IPS DF 19.7 (cell line): ENCODE measurements at regions not wholly inside any gene's neighbourhood (a gene's known extent, or its start where the extent isn't known, plus 50 kb on each side); places are given as distances from the start of the nearest gene placed in this dataset.
"Not testable (repeated sequence)": the region's sequence is repeated elsewhere in the genome, so short reads cannot be mapped to it uniquely, and the experiment has no call there.

Experiments
- DNase-seq: peaks from one replicate; pipeline ENCODE4 v3.0.0-alpha.2; 2013; ENCODE audit warnings: low read depth, low spot score

- DNase-seq = no peak
Measured at GRCh38 chr6:8624665-8625064, 189.3 kb upstream of the SLC35B3 start.

- no peak for DNase-seq
Measured at GRCh38 chr6:8623441-8623840, 188.1 kb upstream of the SLC35B3 start.

- no peak for DNase-seq
Measured at GRCh38 chr6:8619853-8620252, 184.5 kb upstream of the SLC35B3 start.

GRCh38 chr6:8619408-8619807 is 184.1 kb upstream of the SLC35B3 start:
- not testable (repeated sequence) for DNase-seq

GRCh38 chr6:8608737-8609136 is 173.4 kb upstream of the SLC35B3 start:
- DNase-seq = no peak

DNA sequence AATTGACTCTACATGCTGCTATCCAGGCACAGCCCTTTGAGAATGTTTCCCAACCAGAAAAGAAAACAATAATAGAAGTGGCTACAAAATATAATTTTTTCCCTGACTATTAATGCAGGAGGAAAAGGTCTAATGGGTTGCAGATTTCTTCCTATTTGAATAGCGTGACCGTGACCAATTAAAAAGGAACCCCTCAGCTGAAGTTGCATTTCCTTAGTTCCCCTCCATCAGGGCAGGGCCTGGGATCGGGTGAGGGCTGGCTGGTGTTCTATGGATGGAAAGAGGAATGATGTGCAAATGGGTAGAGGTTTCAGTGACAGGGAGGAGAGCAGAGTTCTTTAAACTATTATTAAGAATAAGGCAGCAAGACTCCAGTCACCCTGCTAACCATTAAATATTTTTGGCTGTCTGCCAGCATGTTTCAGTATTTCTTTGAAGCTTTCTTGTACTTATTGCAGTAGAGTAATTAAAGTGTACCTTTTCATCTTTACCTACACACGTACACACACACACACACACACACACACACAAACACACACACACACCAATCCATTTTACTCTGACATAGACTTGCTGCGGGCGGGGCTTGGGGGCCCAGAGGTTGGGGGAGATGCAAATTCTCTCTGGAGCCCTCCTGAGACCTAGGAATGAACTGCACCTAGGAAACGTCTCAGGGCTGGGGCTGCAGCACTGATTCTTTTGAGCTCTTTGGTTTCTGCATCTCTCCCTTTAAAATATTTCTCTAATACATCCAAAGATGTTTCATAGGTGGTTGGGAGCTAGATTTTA is 154.8 kb upstream of the SLC35B3 start:
- DNase-seq = peak; percentile 5

DNA sequence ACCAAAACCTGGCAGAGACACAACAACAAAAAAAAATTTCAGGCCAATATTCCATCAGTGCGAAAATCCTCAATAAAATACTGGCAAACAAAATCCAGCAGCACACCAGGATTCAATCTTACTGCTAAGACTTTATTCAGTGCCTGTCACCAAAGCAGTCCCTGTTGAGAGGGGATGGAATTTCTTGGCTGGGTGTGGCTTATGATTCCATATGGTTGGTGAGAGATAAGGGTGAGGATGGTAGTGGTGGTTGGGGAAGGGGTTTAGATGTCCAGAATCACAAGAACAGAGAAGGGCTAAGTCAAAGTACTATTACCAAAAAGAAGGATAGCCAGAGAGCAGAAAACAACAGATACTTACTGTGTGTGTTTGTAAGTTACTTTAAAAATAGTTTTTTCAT is 152.8 kb upstream of the SLC35B3 start:
- DNase-seq = no peak

DNA sequence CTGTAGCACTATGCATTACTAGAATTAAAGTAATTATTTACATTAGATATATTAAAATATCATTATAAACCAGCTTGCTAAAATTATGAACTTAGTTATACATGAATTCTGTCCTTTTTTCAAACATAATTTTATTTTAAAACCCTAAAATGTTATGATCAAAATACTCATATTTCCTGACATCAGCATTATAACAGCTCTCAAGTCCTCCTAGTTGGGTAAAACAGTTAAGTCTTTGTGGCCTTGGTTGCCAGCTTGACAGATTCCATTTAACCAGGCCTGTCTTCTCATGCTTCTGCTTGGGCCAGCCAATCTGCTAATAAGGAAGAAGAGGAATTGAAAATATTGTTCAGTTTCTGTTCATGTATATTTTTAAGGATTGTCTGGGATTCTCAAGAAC is 147.9 kb upstream of the SLC35B3 start:
- no peak for DNase-seq

DNA sequence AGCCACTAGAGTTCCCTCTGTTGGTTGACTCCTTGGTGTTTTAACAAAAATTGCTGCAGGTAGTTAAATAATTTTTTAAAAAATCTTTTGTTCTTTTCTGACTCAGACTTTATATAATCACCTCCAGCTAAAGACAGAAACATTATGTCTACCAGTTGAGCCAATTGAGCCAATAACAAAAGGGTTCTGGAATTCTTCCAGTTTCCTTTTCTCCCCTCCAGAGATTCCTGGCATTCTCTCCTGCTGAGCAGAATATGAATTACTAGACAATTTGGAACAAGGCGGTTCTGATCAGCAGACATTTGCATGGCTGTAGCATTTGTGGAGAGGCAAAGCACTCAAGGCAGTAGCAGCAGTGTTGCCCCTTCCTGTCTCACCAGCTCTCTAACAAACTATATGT is 144.0 kb upstream of the SLC35B3 start:
- DNase-seq = no peak

DNA sequence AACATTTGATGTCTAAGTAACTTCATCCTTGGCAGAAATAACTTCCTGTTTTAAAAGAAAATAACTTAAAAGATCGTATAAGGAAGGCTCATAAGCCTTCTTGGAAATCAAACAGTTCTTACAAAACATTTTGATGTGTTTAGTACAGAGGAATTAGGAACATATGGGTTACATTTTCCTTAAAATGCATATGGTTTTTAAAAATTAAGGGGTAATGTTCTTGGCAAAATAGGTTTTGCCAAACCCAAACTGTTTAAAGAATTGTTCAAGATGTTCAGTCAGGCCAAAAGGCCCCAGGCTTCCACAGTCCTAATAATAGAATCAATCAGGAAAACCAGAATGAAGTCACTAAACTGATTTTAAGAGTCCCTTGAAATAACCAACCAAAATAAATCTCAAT is 142.7 kb upstream of the SLC35B3 start:
- no peak for DNase-seq

DNA sequence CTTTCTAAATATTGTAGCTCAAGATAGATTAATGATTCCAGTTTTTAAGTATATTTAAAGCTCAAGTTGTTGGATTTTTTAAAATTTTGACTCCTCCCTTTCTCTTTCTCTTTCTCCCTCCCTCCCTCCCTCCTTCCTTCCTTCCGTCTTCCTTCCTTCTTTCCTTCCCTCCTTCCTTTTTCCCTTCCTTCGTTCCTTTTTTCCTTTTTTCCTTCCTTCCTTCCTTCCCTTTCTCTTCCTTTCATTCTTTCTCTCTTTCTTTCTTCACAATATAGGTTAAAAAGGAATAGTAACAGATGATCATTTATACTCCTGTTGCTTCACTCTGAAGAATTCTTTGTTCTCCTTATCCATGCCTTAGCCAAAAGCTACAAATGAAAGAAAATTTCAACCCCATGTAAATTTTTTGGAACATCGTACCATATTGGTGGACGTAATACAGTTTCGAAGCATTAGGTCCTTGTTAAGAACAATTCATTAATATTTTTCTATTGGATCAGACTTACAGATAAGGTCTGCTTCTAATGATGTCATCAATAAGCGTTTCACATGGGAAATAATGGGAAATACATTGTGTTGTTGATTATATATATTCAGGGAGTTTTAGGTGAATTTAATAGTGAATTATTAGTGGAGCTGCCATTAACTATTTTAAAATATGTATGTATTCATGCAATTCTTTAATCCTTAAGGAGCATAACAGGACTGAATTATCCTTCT is 139.6 kb upstream of the SLC35B3 start:
- DNase-seq = no peak

DNA sequence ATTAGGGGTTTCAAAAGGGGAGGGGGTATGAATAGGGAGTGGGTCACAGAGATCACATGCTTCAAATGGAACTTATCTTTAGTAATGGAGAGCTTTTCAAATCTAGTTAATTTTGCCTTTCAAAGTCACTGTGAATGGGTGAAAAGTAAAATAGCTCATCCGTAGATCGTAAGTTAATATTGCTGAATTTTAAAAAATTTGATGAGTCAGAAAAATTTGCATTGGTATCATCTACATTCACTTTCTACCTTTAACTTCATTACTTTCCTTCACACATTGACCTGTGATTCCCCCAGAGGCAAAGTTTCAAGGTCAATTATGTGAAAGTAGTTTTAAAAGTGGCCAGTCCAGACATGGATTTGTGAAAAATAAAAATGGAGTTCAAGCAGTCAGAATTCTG is 139.0 kb upstream of the SLC35B3 start:
- no peak for DNase-seq

GRCh38 chr6:8570256-8570920 is 135.0 kb upstream of the SLC35B3 start:
- DNase-seq = no peak

DNA sequence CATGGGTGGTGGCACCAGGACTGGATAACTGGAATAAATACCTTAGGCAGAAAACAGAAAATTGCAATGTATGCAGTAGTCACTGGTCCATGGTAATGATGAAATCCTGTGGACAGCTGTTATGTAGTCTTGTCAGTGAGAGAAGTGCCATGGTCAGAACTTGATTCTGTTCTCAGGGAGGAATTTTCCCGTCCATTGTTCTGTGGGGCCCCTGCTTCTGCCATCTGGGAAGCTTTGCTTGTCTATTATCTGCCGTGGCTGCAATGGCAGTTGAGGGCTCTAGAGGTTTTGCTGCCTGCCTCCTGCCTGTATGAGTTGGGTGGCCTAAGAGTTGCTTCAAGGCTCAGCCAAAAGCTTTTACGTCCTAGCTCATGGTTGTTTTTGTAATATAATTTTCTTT is 126.8 kb upstream of the SLC35B3 start:
- DNase-seq = no peak

DNA sequence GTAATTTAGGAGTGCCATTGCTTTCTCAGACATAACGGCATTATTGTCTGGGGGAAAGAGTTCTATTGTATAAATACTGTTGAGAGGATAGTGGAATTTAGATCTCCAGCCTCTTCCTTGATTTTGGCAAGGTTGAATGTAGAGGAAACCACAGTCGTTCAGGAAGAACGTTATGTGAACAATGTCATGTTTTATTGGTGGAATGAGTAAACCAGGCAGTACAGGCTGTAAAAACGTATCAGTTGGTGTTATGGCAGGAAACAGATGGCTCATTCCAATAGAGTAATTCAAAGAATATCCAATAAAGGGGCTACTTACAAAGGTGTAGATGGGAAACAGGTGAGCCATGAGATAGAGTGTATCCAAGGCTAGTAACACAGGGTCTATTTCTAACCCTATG is 123.6 kb upstream of the SLC35B3 start:
- DNase-seq = no peak

- DNase-seq = no peak
Measured at GRCh38 chr6:8557014-8557748, 121.8 kb upstream of the SLC35B3 start.

- no peak for DNase-seq
Measured at GRCh38 chr6:8556370-8557013, 121.1 kb upstream of the SLC35B3 start.

DNA sequence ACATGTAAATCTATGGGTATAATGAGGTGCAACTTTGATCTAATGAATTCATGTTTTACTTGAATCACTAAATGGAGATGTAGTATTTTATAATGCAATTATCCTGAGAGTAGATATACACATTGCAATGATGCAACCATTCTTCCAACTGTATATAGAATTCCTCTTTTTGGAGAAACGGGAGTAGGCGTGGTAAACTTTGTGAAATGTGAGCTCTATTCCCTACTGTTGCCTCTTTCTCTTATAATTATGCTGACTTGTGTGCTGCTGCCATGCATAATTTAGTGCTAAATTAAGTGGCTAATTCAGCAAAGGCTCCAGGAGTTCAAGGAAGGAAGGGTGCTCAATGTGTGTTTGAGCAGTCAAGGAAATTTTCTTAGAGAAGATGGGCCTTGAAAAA is 116.6 kb upstream of the SLC35B3 start:
- DNase-seq = no peak

DNA sequence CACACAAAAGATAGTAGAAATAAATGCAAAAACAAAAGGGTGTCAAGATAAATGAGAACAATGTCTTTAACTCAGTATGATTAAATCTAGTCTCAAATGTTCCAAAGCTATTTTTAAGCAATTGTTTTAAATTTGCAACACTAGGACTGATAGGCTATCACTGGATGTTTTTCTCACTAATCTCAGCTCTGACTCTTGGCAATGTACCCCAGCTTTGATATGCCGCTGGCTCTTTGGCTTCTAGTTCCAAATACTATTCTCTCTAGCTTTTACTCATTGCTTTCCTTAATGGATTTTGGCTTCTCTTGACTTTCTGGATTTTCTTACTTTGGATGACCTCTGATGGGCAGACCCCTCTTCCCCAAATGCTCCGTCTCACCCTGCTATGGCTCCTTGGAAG is 116.0 kb upstream of the SLC35B3 start:
- no peak for DNase-seq

DNA sequence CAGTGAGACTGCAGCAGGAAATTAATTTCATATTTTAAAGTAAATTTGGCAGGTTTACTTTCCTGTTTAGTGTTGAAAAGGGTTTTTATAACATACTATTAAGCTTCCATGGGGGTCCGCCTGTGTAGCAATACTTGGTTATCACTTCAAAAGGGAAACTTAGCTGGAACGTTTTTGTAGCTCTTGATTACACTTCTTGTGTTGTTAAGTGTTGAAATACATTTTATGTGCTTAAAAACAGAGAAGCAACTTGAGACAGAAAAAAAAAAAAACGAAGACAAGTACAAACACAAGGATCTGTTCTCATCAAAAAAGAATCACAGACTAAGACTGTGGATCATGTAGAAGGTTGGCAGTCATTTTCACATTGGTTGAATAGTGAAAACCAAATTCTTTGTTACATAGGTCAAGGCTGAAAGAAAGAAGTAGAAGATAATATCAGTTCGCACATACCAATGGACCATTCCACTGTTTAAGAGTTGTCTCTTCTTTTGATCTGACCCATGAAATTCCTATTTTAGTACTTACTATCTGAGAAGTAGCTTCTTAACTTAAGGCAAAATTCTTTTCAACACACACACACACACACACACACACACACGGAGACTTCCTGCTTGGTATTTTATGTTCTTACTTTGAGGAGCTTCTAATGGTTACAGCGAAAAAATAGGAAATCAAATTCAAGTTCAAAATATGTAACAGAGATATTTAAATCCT is 113.9 kb upstream of the SLC35B3 start:
- no peak for DNase-seq

DNA sequence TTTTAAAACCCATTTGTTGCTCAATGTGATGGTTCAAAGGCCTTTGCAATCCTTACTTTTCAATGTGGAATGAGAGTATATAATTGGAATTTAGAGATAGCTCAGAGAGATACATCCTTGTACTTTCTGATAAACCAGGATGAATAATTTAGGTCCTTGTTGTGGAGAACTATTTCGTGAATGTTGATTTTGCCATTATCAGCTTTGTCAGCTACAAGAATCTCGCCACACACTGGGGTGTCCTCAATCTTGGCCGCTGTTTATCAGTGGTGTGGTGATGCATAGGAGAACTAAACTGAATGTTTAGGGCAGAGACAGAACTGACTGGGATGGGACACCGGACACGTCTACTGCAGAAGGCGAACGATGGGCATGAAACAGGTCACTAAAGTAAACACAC is 111.2 kb upstream of the SLC35B3 start:
- DNase-seq = no peak
